RWPE2 (cell line): ENCODE measurements at regions not wholly inside any gene's neighbourhood (a gene's known extent, or its start where the extent isn't known, plus 50 kb on each side); places are given as distances from the start of the nearest gene placed in this dataset.

Experiments used
- ATAC-seq: fragments of 200-7000 bp; cut with Tn5 transposase; 3 replicates; pipeline ENCODE4 v1.9.1; 2021; ENCODE audit warnings: low read depth
- DNase-seq: peaks from one replicate; pipeline ENCODE4 v3.0.0-alpha.2; 2020; ENCODE audit warnings: low spot score
- H3K27ac ChIP-seq: fragments of 450-650 bp; 2 replicates; pipeline ENCODE4 v1.5.1; 2017; ENCODE audit warnings: mild to moderate bottlenecking; ENCODE audit not compliant: poor library complexity, severe bottlenecking
- H3K27me3 ChIP-seq: fragments of 250-450 bp; sonication (Bioruptor Pico); 2 replicates; pipeline ENCODE4 v1.5.1; 2021; ENCODE audit warnings: mild to moderate bottlenecking, moderate library complexity; ENCODE audit not compliant: insufficient read depth, poor library complexity, severe bottlenecking
- H3K36me3 ChIP-seq: fragments of 250-450 bp; sonication (Bioruptor Pico); 2 replicates; pipeline ENCODE4 v1.5.1; 2020; ENCODE audit warnings: low read depth, mild to moderate bottlenecking, moderate library complexity
- H3K4me1 ChIP-seq: fragments of 250-450 bp; sonication (Bioruptor Pico); 2 replicates; pipeline ENCODE4 v1.5.1; 2021; ENCODE audit warnings: mild to moderate bottlenecking, moderate library complexity; ENCODE audit not compliant: insufficient read depth, poor library complexity, severe bottlenecking
- H3K4me3 ChIP-seq: fragments of 250-450 bp; sonication (Bioruptor Pico); 2 replicates; pipeline ENCODE4 v1.5.1; 2021; ENCODE audit warnings: mild to moderate bottlenecking, moderate library complexity; ENCODE audit not compliant: severe bottlenecking
- H3K9me3 ChIP-seq: fragments of 250-450 bp; sonication (Bioruptor Pico); 2 replicates; pipeline ENCODE4 v1.5.1; 2021; ENCODE audit warnings: mild to moderate bottlenecking, moderate library complexity; ENCODE audit not compliant: severe bottlenecking
- CTCF ChIP-seq: fragments of 450-650 bp; IDR thresholded peaks from one replicate; pipeline ENCODE4 v1.5.1; 2017; ENCODE audit warnings: mild to moderate bottlenecking, moderate library complexity; ENCODE audit not compliant: poor library complexity, severe bottlenecking

GRCh38 chr19:29308977-29309590 is 96.1 kb upstream of the UQCRFS1 start:
- no peaks in the 10 kb centered on the region for H3K36me3 ChIP-seq
- ATAC-seq (no peak), DNase-seq (no peak)
- no peak for TF ChIP-seq CTCF
- H3K4me1 ChIP-seq = no peaks in the 10 kb centered on the region
- H3K9me3 ChIP-seq = no peaks in the 10 kb centered on the region
- H3K27ac ChIP-seq = no peak overlapping the region
- H3K4me3 ChIP-seq = no peak overlapping the region
- peaks cover 9% of the 10 kb centered on the region for H3K27me3 ChIP-seq

- H3K27ac ChIP-seq = no peak overlapping the region
- no peak for DNase-seq
- H3K27me3 ChIP-seq = peaks cover 9% of the 10 kb centered on the region
- H3K4me3 ChIP-seq = no peak overlapping the region
- H3K4me1 ChIP-seq = no peaks in the 10 kb centered on the region
- no peaks in the 10 kb centered on the region for H3K36me3 ChIP-seq
- no peak for TF ChIP-seq CTCF
- H3K9me3 ChIP-seq = no peaks in the 10 kb centered on the region
- peak; percentile 44; the same call in 1 of the 3 replicates for ATAC-seq
Observed at GRCh38 chr19:29309637-29310036, 96.7 kb upstream of the UQCRFS1 start.

GRCh38 chr19:29311191-29311790 is 98.3 kb upstream of the UQCRFS1 start:
- DNase-seq = no peak
- no peak overlapping the region for H3K4me3 ChIP-seq
- no peak for ATAC-seq

GRCh38 chr19:29315556-29316190 is 102.7 kb upstream of the UQCRFS1 start:
- no peak for DNase-seq
- Histone ChIP-seq H3K4me1 (no peaks in the 10 kb centered on the region), H3K27ac (no peak overlapping the region), H3K4me3 (no peak overlapping the region), H3K36me3 (no peaks in the 10 kb centered on the region), H3K27me3 (peaks cover 4% of the 10 kb centered on the region), H3K9me3 (no peaks in the 10 kb centered on the region)
- no peak for ATAC-seq
- TF ChIP-seq CTCF = no peak

More at GRCh38 chr19:29311191-29311790, 98.3 kb upstream of the UQCRFS1 start:
- Histone ChIP-seq H3K36me3 (no peaks in the 10 kb centered on the region), H3K27ac (no peak overlapping the region), H3K27me3 (peaks cover 9% of the 10 kb centered on the region), H3K9me3 (no peaks in the 10 kb centered on the region), H3K4me1 (no peaks in the 10 kb centered on the region)
- no peak for TF ChIP-seq CTCF

- no peak for ATAC-seq
- DNase-seq = no peak
- H3K27ac ChIP-seq = no peak overlapping the region
- H3K36me3 ChIP-seq = no peaks in the 10 kb centered on the region
- H3K27me3 ChIP-seq = no peaks in the 10 kb centered on the region
- no peak overlapping the region for H3K4me3 ChIP-seq
- no peak for TF ChIP-seq CTCF
- H3K4me1 ChIP-seq = no peaks in the 10 kb centered on the region
- no peaks in the 10 kb centered on the region for H3K9me3 ChIP-seq
Observed at GRCh38 chr19:29318581-29318980, 105.6 kb upstream of the UQCRFS1 start.
